Keratinocyte (primary cell): ENCODE measurements at regions not wholly inside any gene's neighbourhood (a gene's known extent, or its start where the extent isn't known, plus 50 kb on each side); places are given as distances from the start of the nearest gene placed in this dataset.

Experiments
- DNase-seq: peaks from one replicate; pipeline ENCODE4 v3.0.0-alpha.2; 2011; ENCODE audit warnings: low read depth, missing footprints, low spot score
- FAIRE-seq: peaks from 2 replicates; lab custom pipeline; 2011; peaks lifted over from hg19 to GRCh38; lab: Jason Lieb, UNC
- H2AFZ ChIP-seq: 2 replicates; pipeline ENCODE4 v1.6.0; 2012; ENCODE audit warnings: low read length, control low read depth, inconsistent platforms; ENCODE audit not compliant: control insufficient read depth
- H3K27ac ChIP-seq: 2 replicates; pipeline ENCODE4 v1.5.1; 2011; ENCODE audit warnings: low read length; ENCODE audit not compliant: control insufficient read depth, insufficient read depth
- H3K27me3 ChIP-seq: 3 replicates; pipeline ENCODE4 v1.6.0; 2011; ENCODE audit warnings: low read length; ENCODE audit not compliant: control insufficient read depth, insufficient read depth; ENCODE audit errors: extremely low read depth
- H3K36me3 ChIP-seq, 2 experiments: 2 replicates in 1 of 2; 3 replicates in 1 of 2; pipeline ENCODE4 v1.5.1; 2011; ENCODE audit warnings: low read length in 2 of 2, mild to moderate bottlenecking in 1 of 2; ENCODE audit not compliant: control insufficient read depth in 2 of 2, insufficient read depth in 2 of 2; ENCODE audit errors: extremely low read depth in 1 of 2
- H3K4me1 ChIP-seq: 3 replicates; pipeline ENCODE4 v1.5.1; 2011; ENCODE audit warnings: low read length; ENCODE audit not compliant: control insufficient read depth, insufficient read depth; ENCODE audit errors: extremely low read depth
- H3K4me2 ChIP-seq: 3 replicates; pipeline ENCODE4 v1.6.0; 2011; ENCODE audit warnings: low read depth, low read length; ENCODE audit not compliant: control insufficient read depth, insufficient read depth; ENCODE audit errors: extremely low read depth
- H3K4me3 ChIP-seq, 3 experiments: fragments of 200-600 bp in 1 of 3; sonication (generic) in 1 of 3; 2 replicates in 2 of 3; 3 replicates in 1 of 3; pipeline ENCODE4 v1.5.1; 2011 to 2016; ENCODE audit warnings: low read length in 3 of 3, mild to moderate bottlenecking in 3 of 3, control low read depth in 2 of 3, inconsistent platforms in 1 of 3, low read depth in 1 of 3, mixed read lengths in 1 of 3, mixed run types in 1 of 3, moderate library complexity in 1 of 3; ENCODE audit not compliant: control insufficient read depth in 2 of 3, insufficient read depth in 2 of 3; ENCODE audit errors: extremely low read depth in 1 of 3
- H3K79me2 ChIP-seq: 2 replicates; pipeline ENCODE4 v1.6.0; 2012; ENCODE audit warnings: low read length; ENCODE audit not compliant: control insufficient read depth, insufficient read depth
- H3K9ac ChIP-seq: 3 replicates; pipeline ENCODE4 v1.6.0; 2011; ENCODE audit warnings: low read length; ENCODE audit not compliant: control insufficient read depth, insufficient read depth; ENCODE audit errors: extremely low read depth
- H3K9me1 ChIP-seq: 3 replicates; pipeline ENCODE4 v1.6.0; 2011; ENCODE audit warnings: low read length; ENCODE audit not compliant: control insufficient read depth, insufficient read depth; ENCODE audit errors: extremely low read depth
- H3K9me3 ChIP-seq: 2 replicates; pipeline ENCODE4 v1.5.1; 2012; ENCODE audit warnings: low read depth, low read length; ENCODE audit not compliant: control insufficient read depth
- H4K20me1 ChIP-seq: 3 replicates; pipeline ENCODE4 v1.6.0; 2011; ENCODE audit warnings: low read length; ENCODE audit not compliant: control insufficient read depth, insufficient read depth; ENCODE audit errors: extremely low read depth
- CTCF ChIP-seq, 3 experiments: IDR thresholded peaks in 1 of 3; conservative IDR thresholded peaks in 1 of 3; optimal IDR thresholded peaks in 1 of 3; 2 replicates in 2 of 3; 3 replicates in 1 of 3; pipeline versions ENCODE3 to v1.5.1; 2011; ENCODE audit warnings: low read length in 3 of 3, mild to moderate bottlenecking in 3 of 3, moderate library complexity in 2 of 3, control low read depth in 1 of 3, inconsistent platforms in 1 of 3; ENCODE audit not compliant: insufficient read depth in 2 of 3; ENCODE audit errors: extremely low read depth in 1 of 3
- EZH2 ChIP-seq: IDR thresholded peaks from one replicate; pipeline ENCODE4 v1.6.1; 2012; ENCODE audit warnings: inconsistent platforms, mild to moderate bottlenecking, low read length, moderate library complexity
- dilution Hi-C: fragments of 300-500 bp; cut with MboI; formaldehyde crosslinking; loops from one replicate; pipeline ENCODE4 v1.7.0; 2020; ENCODE audit warnings: low sequenced_read_pairs; ENCODE audit not compliant: extremely low pct_ligation_motif_present

DNA sequence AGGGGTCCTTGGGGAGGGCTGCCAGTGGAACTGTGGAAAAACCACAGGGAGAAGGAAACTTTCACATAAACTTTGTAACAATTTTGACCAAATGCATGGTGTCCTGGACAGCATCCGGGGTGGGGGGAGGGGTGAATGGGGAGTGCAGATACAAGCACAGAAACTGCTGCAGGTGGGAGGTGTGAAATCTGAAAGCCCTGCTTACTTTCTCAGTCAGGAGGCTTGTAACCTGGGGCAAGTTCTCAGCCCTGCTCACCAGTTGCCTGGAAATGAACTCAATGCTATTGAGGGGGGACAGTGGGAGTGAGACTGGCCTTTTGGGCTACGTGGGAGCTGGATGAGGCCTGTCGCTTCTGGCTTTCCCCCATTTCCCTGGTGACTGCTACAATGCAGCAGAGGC lies 694.5 kb upstream of the ZNF608 start:
- H3K36me3 ChIP-seq, result no peaks in the 10 kb centered on the region
- H3K27me3 ChIP-seq, result no peaks in the 10 kb centered on the region
- no peaks in the 10 kb centered on the region for H3K79me2 ChIP-seq
- H2AFZ ChIP-seq, result no peak overlapping the region
- no peak overlapping the region for H3K4me3 ChIP-seq
- FAIRE-seq (no peak), DNase-seq (no peak)
- no peaks in the 10 kb centered on the region for H3K9me1 ChIP-seq
- TF ChIP-seq CTCF (optimal IDR thresholded peaks at IDR 0.05 in 1 of 3, IDR thresholded peaks at IDR 0.05 in 1 of 3, conservative IDR thresholded peaks at IDR 0.05 in 1 of 3; ENCODE audit: extremely low read depth in 1 of 3, insufficient read depth in 2 of 3, low read length in 3 of 3), result no peak
- TF ChIP-seq EZH2, result no peak
- H3K4me1 ChIP-seq, result no peaks in the 10 kb centered on the region
- no peaks in the 10 kb centered on the region for H3K9me3 ChIP-seq
- dilution Hi-C loops, result no loop called here
- no peak overlapping the region for H3K4me2 ChIP-seq
- H4K20me1 ChIP-seq, result no peaks in the 10 kb centered on the region
- no peak overlapping the region for H3K27ac ChIP-seq
- H3K9ac ChIP-seq, result no peak overlapping the region

DNA sequence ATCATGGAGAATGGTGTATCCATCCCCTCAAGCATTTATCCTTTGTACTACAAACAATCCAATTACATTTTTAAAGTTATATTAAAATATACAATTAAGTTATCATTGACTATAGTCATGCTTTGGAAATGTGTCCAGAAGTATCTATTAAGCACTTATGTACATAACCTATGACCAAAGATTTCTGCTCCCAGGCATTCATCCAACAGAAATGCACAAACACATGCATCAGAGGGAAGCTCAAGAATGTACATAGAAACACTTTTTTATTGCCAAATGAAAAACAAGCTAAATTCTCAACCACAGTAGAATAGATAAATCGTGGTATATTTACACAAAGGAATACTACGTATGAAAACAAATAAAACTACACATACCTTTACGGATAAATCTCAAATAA lies 700.5 kb upstream of the ZNF608 start:
- TF ChIP-seq CTCF (optimal IDR thresholded peaks at IDR 0.05 in 1 of 3, IDR thresholded peaks at IDR 0.05 in 1 of 3, conservative IDR thresholded peaks at IDR 0.05 in 1 of 3; ENCODE audit: extremely low read depth in 1 of 3, insufficient read depth in 2 of 3, low read length in 3 of 3), result no peak
- no peak for TF ChIP-seq EZH2
- H4K20me1 ChIP-seq, result no peaks in the 10 kb centered on the region
- no peaks in the 10 kb centered on the region for H3K36me3 ChIP-seq
- DNase-seq (no peak), FAIRE-seq (no peak)
- no peak overlapping the region for H2AFZ ChIP-seq
- no peaks in the 10 kb centered on the region for H3K27me3 ChIP-seq
- H3K27ac ChIP-seq, result no peak overlapping the region
- H3K9me3 ChIP-seq, result no peaks in the 10 kb centered on the region
- H3K9ac ChIP-seq, result no peak overlapping the region
- no peaks in the 10 kb centered on the region for H3K4me1 ChIP-seq
- no peaks in the 10 kb centered on the region for H3K79me2 ChIP-seq
- no peak overlapping the region for H3K4me2 ChIP-seq
- no peaks in the 10 kb centered on the region for H3K9me1 ChIP-seq
- dilution Hi-C loops, result no loop called here
- H3K4me3 ChIP-seq, result no peak overlapping the region
